ENCODE measurements at regions not wholly inside any gene's neighbourhood (a gene's known extent, or its start where the extent isn't known, plus 50 kb on each side); places are given as distances from the start of the nearest gene placed in this dataset.

DNA sequence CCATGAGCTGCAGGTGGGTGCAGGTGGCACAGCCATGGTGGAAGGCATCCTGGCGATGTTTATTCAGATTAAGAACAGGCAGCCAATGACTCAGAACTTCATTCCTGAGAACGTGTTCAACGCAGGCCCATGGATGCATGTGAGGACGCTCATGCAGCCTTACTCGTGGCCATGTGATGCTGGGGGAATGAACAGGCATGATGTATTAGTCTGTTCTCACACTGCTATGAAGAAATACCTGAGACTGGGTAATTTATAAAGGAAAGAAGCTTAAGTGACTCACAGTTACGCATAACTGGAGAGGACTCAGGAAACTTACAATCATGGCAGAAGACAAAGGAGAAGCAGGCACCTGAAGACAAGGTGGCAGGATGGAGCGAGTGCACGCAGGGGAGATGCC is 146.6 kb downstream of the RNASET2 start:
- no peaks in the 10 kb centered on the region for H3K36me3 ChIP-seq (ENCODE audit: control insufficient read depth in 2 of 3, insufficient read depth in 3 of 3, low read length in 3 of 3)
- H3K4me1 ChIP-seq (ENCODE audit: control insufficient read depth in 2 of 3, insufficient read depth in 2 of 3, low read depth in 1 of 3, low read length in 3 of 3): no peaks in the 10 kb centered on the region
- intact Hi-C loops (cut with DNase I): no loop called here
- H3K9me3 ChIP-seq (ENCODE audit: control insufficient read depth in 2 of 3, insufficient read depth in 1 of 3, low read length in 3 of 3): peaks cover 0 to 18% (median 0%) of the 10 kb centered on the region in 3 donors
- no peak overlapping the region for H3K27ac ChIP-seq (ENCODE audit: low read depth in 2 of 2, low read length in 2 of 2)
- no peak overlapping the region for H3K4me3 ChIP-seq (ENCODE audit: low read length in 3 of 3)
- H3K9ac ChIP-seq (ENCODE audit: low read length in 3 of 3): no peak overlapping the region
- FAIRE-seq: no peak
- H3K27me3 ChIP-seq (ENCODE audit: control insufficient read depth, insufficient read depth, low read length): no peaks in the 10 kb centered on the region
- DNase-seq: no peak
- TF ChIP-seq, protein P1, sequence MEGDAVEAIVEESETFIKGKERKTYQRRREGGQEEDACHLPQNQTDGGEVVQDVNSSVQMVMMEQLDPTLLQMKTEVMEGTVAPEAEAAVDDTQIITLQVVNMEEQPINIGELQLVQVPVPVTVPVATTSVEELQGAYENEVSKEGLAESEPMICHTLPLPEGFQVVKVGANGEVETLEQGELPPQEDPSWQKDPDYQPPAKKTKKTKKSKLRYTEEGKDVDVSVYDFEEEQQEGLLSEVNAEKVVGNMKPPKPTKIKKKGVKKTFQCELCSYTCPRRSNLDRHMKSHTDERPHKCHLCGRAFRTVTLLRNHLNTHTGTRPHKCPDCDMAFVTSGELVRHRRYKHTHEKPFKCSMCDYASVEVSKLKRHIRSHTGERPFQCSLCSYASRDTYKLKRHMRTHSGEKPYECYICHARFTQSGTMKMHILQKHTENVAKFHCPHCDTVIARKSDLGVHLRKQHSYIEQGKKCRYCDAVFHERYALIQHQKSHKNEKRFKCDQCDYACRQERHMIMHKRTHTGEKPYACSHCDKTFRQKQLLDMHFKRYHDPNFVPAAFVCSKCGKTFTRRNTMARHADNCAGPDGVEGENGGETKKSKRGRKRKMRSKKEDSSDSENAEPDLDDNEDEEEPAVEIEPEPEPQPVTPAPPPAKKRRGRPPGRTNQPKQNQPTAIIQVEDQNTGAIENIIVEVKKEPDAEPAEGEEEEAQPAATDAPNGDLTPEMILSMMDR (IDR thresholded peaks at IDR 0.05; ENCODE audit: borderline replicate concordance, extremely low read depth, insufficient read depth): no peak

DNA sequence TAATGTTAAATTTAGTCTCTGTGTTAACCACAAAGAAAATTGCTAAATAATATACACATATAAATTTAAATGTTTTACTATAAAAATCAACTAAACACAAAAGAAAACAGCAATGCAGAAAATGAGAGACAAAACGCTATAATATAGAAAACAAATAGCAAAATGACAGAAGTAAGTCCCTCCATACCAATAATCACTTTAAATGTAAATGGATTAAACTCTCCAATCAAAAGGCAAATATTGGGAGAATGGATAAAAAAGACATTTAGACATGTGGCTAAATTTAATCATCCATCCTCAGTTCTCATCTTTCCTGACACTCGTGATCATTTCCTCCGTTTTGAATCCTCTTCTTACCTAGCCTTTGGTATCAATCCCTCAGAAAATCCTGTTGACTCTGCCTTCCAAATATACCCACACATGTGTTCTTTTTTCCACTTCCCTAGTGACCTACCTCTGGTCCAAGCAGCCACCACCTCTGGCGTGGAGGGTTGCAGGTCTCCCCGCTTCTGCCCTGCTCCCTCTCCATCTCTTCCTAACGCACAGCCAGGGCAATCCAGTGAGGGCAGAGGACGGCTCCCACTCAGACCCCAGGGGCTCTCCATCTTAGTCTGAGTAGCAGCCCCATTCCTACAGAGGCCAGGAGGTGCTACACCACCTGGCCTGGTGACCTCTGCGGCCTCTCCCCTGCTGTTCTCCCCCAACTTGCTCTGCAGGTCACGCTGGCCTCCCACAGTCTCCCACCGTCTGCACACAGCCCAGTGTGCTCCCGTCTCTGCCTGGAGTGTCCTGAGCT is 149.2 kb downstream of the RNASET2 start:
- no peak overlapping the region for H3K9ac ChIP-seq (ENCODE audit: low read length in 3 of 3)
- no peaks in the 10 kb centered on the region for H3K27me3 ChIP-seq (ENCODE audit: control insufficient read depth, insufficient read depth, low read length)
- no peaks in the 10 kb centered on the region for H3K4me1 ChIP-seq (ENCODE audit: control insufficient read depth in 2 of 3, insufficient read depth in 2 of 3, low read depth in 1 of 3, low read length in 3 of 3)
- H3K9me3 ChIP-seq (ENCODE audit: control insufficient read depth in 2 of 3, insufficient read depth in 1 of 3, low read length in 3 of 3): peaks cover 0 to 18% (median 0%) of the 10 kb centered on the region in 3 donors
- intact Hi-C loops (cut with DNase I): no loop called here
- no peak overlapping the region for H3K4me3 ChIP-seq (ENCODE audit: low read length in 3 of 3)
- FAIRE-seq: no peak
- no peak for DNase-seq
- TF ChIP-seq, protein P1 (IDR thresholded peaks at IDR 0.05; ENCODE audit: borderline replicate concordance, extremely low read depth, insufficient read depth): no peak
- no peak overlapping the region for H3K27ac ChIP-seq (ENCODE audit: low read depth in 2 of 2, low read length in 2 of 2)
- H3K36me3 ChIP-seq (ENCODE audit: control insufficient read depth in 2 of 3, insufficient read depth in 3 of 3, low read length in 3 of 3): no peaks in the 10 kb centered on the region

DNA sequence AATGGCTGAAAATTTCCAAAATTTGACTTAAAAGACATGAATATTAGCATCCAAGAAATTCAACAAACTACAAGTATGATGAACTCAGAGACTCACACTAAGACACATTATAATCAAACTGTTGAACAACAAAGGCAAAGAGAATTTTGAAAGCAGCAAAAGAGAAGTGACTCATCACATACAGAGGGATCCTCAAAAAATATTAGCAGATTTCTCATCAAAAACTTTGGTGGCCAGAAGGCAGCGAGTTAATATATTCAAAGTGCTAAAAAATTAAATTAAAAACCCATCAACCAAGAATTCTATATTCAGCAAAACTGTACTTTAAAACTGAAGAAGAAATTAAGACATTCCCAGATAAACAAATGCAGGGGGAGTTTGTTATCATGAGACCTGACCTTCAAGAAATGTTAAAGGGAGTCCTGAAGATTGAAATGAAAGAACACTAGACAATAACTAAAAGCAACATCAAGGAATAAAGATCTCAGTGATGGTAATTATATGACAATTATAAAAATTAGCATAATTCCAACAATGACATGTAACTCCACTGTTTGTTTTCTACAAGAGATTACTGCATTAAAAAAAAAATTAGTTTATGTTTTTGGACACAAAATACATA is 150.0 kb downstream of the RNASET2 start:
- Histone ChIP-seq H3K9ac (ENCODE audit: low read length in 3 of 3) (no peak overlapping the region), H3K36me3 (ENCODE audit: control insufficient read depth in 2 of 3, insufficient read depth in 3 of 3, low read length in 3 of 3) (no peaks in the 10 kb centered on the region), H3K27ac (ENCODE audit: low read depth in 2 of 2, low read length in 2 of 2) (no peak overlapping the region), H3K9me3 (ENCODE audit: control insufficient read depth in 2 of 3, insufficient read depth in 1 of 3, low read length in 3 of 3) (peaks cover 0 to 18% (median 0%) of the 10 kb centered on the region in 3 donors), H3K4me3 (ENCODE audit: low read length in 3 of 3) (no peak overlapping the region), H3K27me3 (ENCODE audit: control insufficient read depth, insufficient read depth, low read length) (no peaks in the 10 kb centered on the region), H3K4me1 (ENCODE audit: control insufficient read depth in 2 of 3, insufficient read depth in 2 of 3, low read depth in 1 of 3, low read length in 3 of 3) (no peaks in the 10 kb centered on the region)
- TF ChIP-seq, protein P1 (IDR thresholded peaks at IDR 0.05; ENCODE audit: borderline replicate concordance, extremely low read depth, insufficient read depth): no peak
- intact Hi-C loops (cut with DNase I): no loop called here
- FAIRE-seq (no peak), DNase-seq (no peak)

Measured in kidney (tissue), 13 donors.